ENCODE measurements at regions not wholly inside any gene's neighbourhood (a gene's known extent, or its start where the extent isn't known, plus 50 kb on each side); places are given as distances from the start of the nearest gene placed in this dataset.

- no peak overlapping the region for H3K4me3 ChIP-seq
- H3K4me1 ChIP-seq: no peaks in the 10 kb centered on the region
- H3K36me3 ChIP-seq: no peaks in the 10 kb centered on the region
- no peaks in the 10 kb centered on the region for H3K9me3 ChIP-seq
- H3K27ac ChIP-seq: no peak overlapping the region
- intact Hi-C loops (cut with DNase I): no loop called here
- no peak for DNase-seq
- WGBS, 2 donors: 63 to 69% methylated on average over 1 of the region's 1 CpG
- no peak for TF ChIP-seq POLR2A (IDR thresholded peaks at IDR 0.05)
- TF ChIP-seq, protein P1, sequence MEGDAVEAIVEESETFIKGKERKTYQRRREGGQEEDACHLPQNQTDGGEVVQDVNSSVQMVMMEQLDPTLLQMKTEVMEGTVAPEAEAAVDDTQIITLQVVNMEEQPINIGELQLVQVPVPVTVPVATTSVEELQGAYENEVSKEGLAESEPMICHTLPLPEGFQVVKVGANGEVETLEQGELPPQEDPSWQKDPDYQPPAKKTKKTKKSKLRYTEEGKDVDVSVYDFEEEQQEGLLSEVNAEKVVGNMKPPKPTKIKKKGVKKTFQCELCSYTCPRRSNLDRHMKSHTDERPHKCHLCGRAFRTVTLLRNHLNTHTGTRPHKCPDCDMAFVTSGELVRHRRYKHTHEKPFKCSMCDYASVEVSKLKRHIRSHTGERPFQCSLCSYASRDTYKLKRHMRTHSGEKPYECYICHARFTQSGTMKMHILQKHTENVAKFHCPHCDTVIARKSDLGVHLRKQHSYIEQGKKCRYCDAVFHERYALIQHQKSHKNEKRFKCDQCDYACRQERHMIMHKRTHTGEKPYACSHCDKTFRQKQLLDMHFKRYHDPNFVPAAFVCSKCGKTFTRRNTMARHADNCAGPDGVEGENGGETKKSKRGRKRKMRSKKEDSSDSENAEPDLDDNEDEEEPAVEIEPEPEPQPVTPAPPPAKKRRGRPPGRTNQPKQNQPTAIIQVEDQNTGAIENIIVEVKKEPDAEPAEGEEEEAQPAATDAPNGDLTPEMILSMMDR (IDR thresholded peaks at IDR 0.05): no peak
- no peaks in the 10 kb centered on the region for H3K27me3 ChIP-seq
These were observed 567.2 kb upstream of the MEF2C start for GRCh38 chr5:89450149-89450538.

- intact Hi-C loops (cut with DNase I): no loop called here
- Histone ChIP-seq H3K27ac (no peak overlapping the region), H3K36me3 (no peaks in the 10 kb centered on the region), H3K4me3 (no peak overlapping the region), H3K9me3 (no peaks in the 10 kb centered on the region), H3K27me3 (no peaks in the 10 kb centered on the region), H3K4me1 (no peaks in the 10 kb centered on the region)
- 57 to 59% methylated on average over 3 of the region's 3 CpGs for WGBS, 2 donors
- TF ChIP-seq POLR2A (IDR thresholded peaks at IDR 0.05): no peak
- TF ChIP-seq, protein P1 (IDR thresholded peaks at IDR 0.05): no peak
- DNase-seq: no peak
These were observed 566.6 kb upstream of the MEF2C start for GRCh38 chr5:89449392-89450148.

- Histone ChIP-seq H3K27me3 (no peaks in the 10 kb centered on the region), H3K4me3 (no peak overlapping the region), H3K36me3 (no peaks in the 10 kb centered on the region), H3K27ac (no peak overlapping the region), H3K4me1 (no peaks in the 10 kb centered on the region), H3K9me3 (no peaks in the 10 kb centered on the region)
- DNase-seq: no peak
- intact Hi-C loops (cut with DNase I): no loop called here
- no peak for TF ChIP-seq POLR2A (IDR thresholded peaks at IDR 0.05)
- TF ChIP-seq, protein P1 (IDR thresholded peaks at IDR 0.05): no peak
- WGBS, 2 donors: 74 to 80% methylated on average over 3 of the region's 3 CpGs
These were observed 564.0 kb upstream of the MEF2C start for GRCh38 chr5:89447027-89447426.

DNA sequence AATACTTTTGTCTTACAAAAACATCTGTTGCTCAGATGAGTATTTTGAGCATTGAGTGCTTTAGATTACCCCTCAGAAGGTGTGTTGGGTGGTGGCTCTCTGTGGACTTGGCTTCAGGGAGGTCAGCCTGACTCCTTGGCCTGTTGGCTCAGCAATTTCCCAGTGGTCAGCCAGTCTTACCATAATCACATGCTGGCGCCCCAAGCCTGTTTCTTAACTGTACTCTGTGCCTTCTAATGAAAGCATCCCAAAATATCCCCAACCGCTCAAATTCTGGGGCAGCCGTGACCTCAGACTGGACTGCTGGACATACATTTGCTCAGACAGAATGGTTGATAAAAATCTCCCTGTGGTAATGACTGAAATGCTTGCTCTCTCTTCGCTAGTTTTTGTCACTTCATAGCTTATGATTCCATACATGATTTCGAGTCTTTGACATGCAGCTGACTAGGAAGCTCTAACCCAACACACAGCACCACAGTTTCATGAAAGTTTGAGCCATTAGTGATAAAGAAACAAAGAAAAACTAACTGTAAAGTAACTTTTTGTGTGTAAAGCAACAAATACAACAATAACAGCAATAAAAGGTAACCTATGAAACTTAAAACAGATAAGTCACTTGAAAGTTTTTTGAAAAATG lies 562.2 kb upstream of the MEF2C start:
- H3K9me3 ChIP-seq: no peaks in the 10 kb centered on the region
- no peak for DNase-seq
- H3K27me3 ChIP-seq: no peaks in the 10 kb centered on the region
- WGBS, 2 donors: 76 to 78% methylated on average over 5 of the region's 5 CpGs
- no peak overlapping the region for H3K27ac ChIP-seq
- no peaks in the 10 kb centered on the region for H3K36me3 ChIP-seq
- no peak overlapping the region for H3K4me3 ChIP-seq
- TF ChIP-seq, protein P1 (IDR thresholded peaks at IDR 0.05): no peak
- TF ChIP-seq POLR2A (IDR thresholded peaks at IDR 0.05): no peak
- intact Hi-C loops (cut with DNase I): no loop called here
- no peaks in the 10 kb centered on the region for H3K4me1 ChIP-seq

DNA sequence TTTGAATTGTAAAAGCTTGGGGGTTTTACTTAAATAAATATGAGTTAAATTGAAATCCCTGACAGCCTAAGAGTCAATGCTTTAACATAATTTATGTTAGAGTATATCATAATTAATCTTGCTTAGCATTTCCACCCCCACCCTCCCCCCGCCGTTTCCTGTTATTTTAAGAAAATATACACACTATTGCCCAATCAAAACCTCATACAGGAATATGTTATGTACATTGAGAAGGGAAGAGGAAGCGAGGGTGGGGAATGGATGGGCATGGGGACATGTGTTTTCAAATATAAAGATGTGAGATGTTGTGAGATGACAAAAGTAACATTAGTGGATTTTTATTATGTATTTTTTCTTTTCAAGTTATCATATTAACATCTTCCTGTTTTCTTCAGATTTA lies 561.1 kb upstream of the MEF2C start:
- TF ChIP-seq, protein P1 (IDR thresholded peaks at IDR 0.05): no peak
- TF ChIP-seq POLR2A (IDR thresholded peaks at IDR 0.05): no peak
- Histone ChIP-seq H3K36me3 (no peaks in the 10 kb centered on the region), H3K4me3 (no peak overlapping the region), H3K4me1 (no peaks in the 10 kb centered on the region), H3K9me3 (no peaks in the 10 kb centered on the region), H3K27me3 (no peaks in the 10 kb centered on the region), H3K27ac (no peak overlapping the region)
- no peak for DNase-seq
- intact Hi-C loops (cut with DNase I): no loop called here
- WGBS, 2 donors: 46 to 59% methylated on average over 3 of the region's 3 CpGs
